ENCODE measurements at regions not wholly inside any gene's neighbourhood (a gene's known extent, or its start where the extent isn't known, plus 50 kb on each side); places are given as distances from the start of the nearest gene placed in this dataset.
"Not testable (repeated sequence)": the region's sequence is repeated elsewhere in the genome, so short reads cannot be mapped to it uniquely, and the experiment has no call there.

GRCh38 chr5:84885485-84886258 lies 501.0 kb upstream of the EDIL3 start:
- peak in 1 of 2 donors; percentile 49 for DNase-seq
- intact Hi-C loops (cut with DNase I), result no loop called here

GRCh38 chr5:84881737-84882136 lies 497.1 kb upstream of the EDIL3 start:
- 63 to 65% methylated on average over 4 of the region's 4 CpGs for WGBS, 2 donors
- intact Hi-C loops (cut with DNase I), result no loop called here
- no peak for ATAC-seq (ENCODE audit: low FRiP score)

More at GRCh38 chr5:84885485-84886258, 501.0 kb upstream of the EDIL3 start:
- Histone ChIP-seq H3K4me1 (ENCODE audit: control insufficient read depth in 1 of 2, insufficient read depth in 2 of 2, low read length in 2 of 2) (no peaks in the 10 kb centered on the region), H3K27ac (ENCODE audit: low read depth in 1 of 2, low read length in 2 of 2) (no peak overlapping the region), H3K36me3 (ENCODE audit: control insufficient read depth in 1 of 2, insufficient read depth in 2 of 2, low read length in 1 of 2) (no peaks in the 10 kb centered on the region), H3K27me3 (ENCODE audit: control insufficient read depth in 1 of 2, insufficient read depth in 2 of 2, low read length in 1 of 2) (no peaks in the 10 kb centered on the region), H3K9me3 (ENCODE audit: control insufficient read depth, low read length) (no peaks in the 10 kb centered on the region), H3K4me3 (ENCODE audit: low read length in 2 of 2) (no peak overlapping the region)
- ATAC-seq (ENCODE audit: low FRiP score), result no peak
- 4 to 8% methylated on average over 1 of the region's 1 CpG for whole genome bisulfite sequencing, 2 donors

GRCh38 chr5:84874196-84874595 lies 489.5 kb upstream of the EDIL3 start:
- DNase-seq, result no peak
- intact Hi-C loops (cut with DNase I), result no loop called here
- H3K27me3 ChIP-seq (ENCODE audit: control insufficient read depth in 1 of 2, insufficient read depth in 2 of 2, low read length in 1 of 2), result no peaks in the 10 kb centered on the region
- no peak overlapping the region for H3K4me3 ChIP-seq (ENCODE audit: low read length in 2 of 2)
- no peaks in the 10 kb centered on the region for H3K36me3 ChIP-seq (ENCODE audit: control insufficient read depth in 1 of 2, insufficient read depth in 2 of 2, low read length in 1 of 2)
- no peak overlapping the region for H3K27ac ChIP-seq (ENCODE audit: low read depth in 1 of 2, low read length in 2 of 2)
- no peaks in the 10 kb centered on the region for H3K4me1 ChIP-seq (ENCODE audit: control insufficient read depth in 1 of 2, insufficient read depth in 2 of 2, low read length in 2 of 2)
- no peak for ATAC-seq (ENCODE audit: low FRiP score)
- H3K9me3 ChIP-seq (ENCODE audit: control insufficient read depth, low read length), result no peaks in the 10 kb centered on the region

More at GRCh38 chr5:84881737-84882136, 497.1 kb upstream of the EDIL3 start:
- no peak overlapping the region for H3K4me3 ChIP-seq (ENCODE audit: low read length in 2 of 2)
- no peaks in the 10 kb centered on the region for H3K36me3 ChIP-seq (ENCODE audit: control insufficient read depth in 1 of 2, insufficient read depth in 2 of 2, low read length in 1 of 2)
- H3K9me3 ChIP-seq (ENCODE audit: control insufficient read depth, low read length), result no peaks in the 10 kb centered on the region
- DNase-seq, result no peak
- no peaks in the 10 kb centered on the region for H3K4me1 ChIP-seq (ENCODE audit: control insufficient read depth in 1 of 2, insufficient read depth in 2 of 2, low read length in 2 of 2)
- H3K27me3 ChIP-seq (ENCODE audit: control insufficient read depth in 1 of 2, insufficient read depth in 2 of 2, low read length in 1 of 2), result no peaks in the 10 kb centered on the region
- no peak overlapping the region for H3K27ac ChIP-seq (ENCODE audit: low read depth in 1 of 2, low read length in 2 of 2)

GRCh38 chr5:84872768-84873167 lies 488.1 kb upstream of the EDIL3 start:
- intact Hi-C loops (cut with DNase I), result no loop called here
- no peaks in the 10 kb centered on the region for H3K4me1 ChIP-seq (ENCODE audit: control insufficient read depth in 1 of 2, insufficient read depth in 2 of 2, low read length in 2 of 2)
- ATAC-seq (ENCODE audit: low FRiP score), result no peak
- no peak overlapping the region for H3K4me3 ChIP-seq (ENCODE audit: low read length in 2 of 2)
- DNase-seq, result no peak
- H3K27me3 ChIP-seq (ENCODE audit: control insufficient read depth in 1 of 2, insufficient read depth in 2 of 2, low read length in 1 of 2), result no peaks in the 10 kb centered on the region
- WGBS, 2 donors, result 62 to 77% methylated on average over 3 of the region's 3 CpGs
- H3K36me3 ChIP-seq (ENCODE audit: control insufficient read depth in 1 of 2, insufficient read depth in 2 of 2, low read length in 1 of 2), result no peaks in the 10 kb centered on the region
- no peaks in the 10 kb centered on the region for H3K9me3 ChIP-seq (ENCODE audit: control insufficient read depth, low read length)
- H3K27ac ChIP-seq (ENCODE audit: low read depth in 1 of 2, low read length in 2 of 2), result no peak overlapping the region

GRCh38 chr5:84870369-84870768 lies 485.7 kb upstream of the EDIL3 start:
- H3K4me3 ChIP-seq (ENCODE audit: low read length in 2 of 2), result no peak overlapping the region
- no peak overlapping the region for H3K27ac ChIP-seq (ENCODE audit: low read depth in 1 of 2, low read length in 2 of 2)
- no peaks in the 10 kb centered on the region for H3K27me3 ChIP-seq (ENCODE audit: control insufficient read depth in 1 of 2, insufficient read depth in 2 of 2, low read length in 1 of 2)
- DNase-seq (no peak), ATAC-seq (ENCODE audit: low FRiP score) (no peak)
- H3K9me3 ChIP-seq (ENCODE audit: control insufficient read depth, low read length), result no peaks in the 10 kb centered on the region
- 0 to 46% methylated on average over 1 of the region's 1 CpG for WGBS, 2 donors
- H3K36me3 ChIP-seq (ENCODE audit: control insufficient read depth in 1 of 2, insufficient read depth in 2 of 2, low read length in 1 of 2), result no peaks in the 10 kb centered on the region
- H3K4me1 ChIP-seq (ENCODE audit: control insufficient read depth in 1 of 2, insufficient read depth in 2 of 2, low read length in 2 of 2), result no peaks in the 10 kb centered on the region
- intact Hi-C loops (cut with DNase I), result no loop called here

GRCh38 chr5:84869675-84870074 lies 485.0 kb upstream of the EDIL3 start:
- WGBS, 2 donors, result 76 to 90% methylated on average over 8 of the region's 8 CpGs
- Histone ChIP-seq H3K36me3 (ENCODE audit: control insufficient read depth in 1 of 2, insufficient read depth in 2 of 2, low read length in 1 of 2) (no peaks in the 10 kb centered on the region), H3K9me3 (ENCODE audit: control insufficient read depth, low read length) (no peaks in the 10 kb centered on the region), H3K27me3 (ENCODE audit: control insufficient read depth in 1 of 2, insufficient read depth in 2 of 2, low read length in 1 of 2) (no peaks in the 10 kb centered on the region), H3K27ac (ENCODE audit: low read depth in 1 of 2, low read length in 2 of 2) (no peak overlapping the region), H3K4me1 (ENCODE audit: control insufficient read depth in 1 of 2, insufficient read depth in 2 of 2, low read length in 2 of 2) (no peaks in the 10 kb centered on the region), H3K4me3 (ENCODE audit: low read length in 2 of 2) (no peak overlapping the region)
- no peak for ATAC-seq (ENCODE audit: low FRiP score)
- DNase-seq, result no peak
- intact Hi-C loops (cut with DNase I), result no loop called here

GRCh38 chr5:84863936-84864335 lies 479.3 kb upstream of the EDIL3 start:
- not testable (repeated sequence) for DNase-seq

GRCh38 chr5:84863020-84863419 lies 478.3 kb upstream of the EDIL3 start:
- no peak overlapping the region for H3K27ac ChIP-seq (ENCODE audit: low read depth in 1 of 2, low read length in 2 of 2)
- H3K9me3 ChIP-seq (ENCODE audit: control insufficient read depth, low read length), result no peaks in the 10 kb centered on the region
- DNase-seq, result no peak
- H3K4me1 ChIP-seq (ENCODE audit: control insufficient read depth in 1 of 2, insufficient read depth in 2 of 2, low read length in 2 of 2), result no peaks in the 10 kb centered on the region
- H3K4me3 ChIP-seq (ENCODE audit: low read length in 2 of 2), result no peak overlapping the region
- intact Hi-C loops (cut with DNase I), result no loop called here
- H3K27me3 ChIP-seq (ENCODE audit: control insufficient read depth in 1 of 2, insufficient read depth in 2 of 2, low read length in 1 of 2), result no peaks in the 10 kb centered on the region
- H3K36me3 ChIP-seq (ENCODE audit: control insufficient read depth in 1 of 2, insufficient read depth in 2 of 2, low read length in 1 of 2), result no peaks in the 10 kb centered on the region
- no peak for ATAC-seq (ENCODE audit: low FRiP score)
- WGBS, 2 donors, result 33 to 49% methylated on average over 1 of the region's 1 CpG

More at GRCh38 chr5:84863936-84864335, 479.3 kb upstream of the EDIL3 start:
- H3K36me3 ChIP-seq (ENCODE audit: control insufficient read depth in 1 of 2, insufficient read depth in 2 of 2, low read length in 1 of 2); H3K27ac ChIP-seq (ENCODE audit: low read depth in 1 of 2, low read length in 2 of 2); H3K9me3 ChIP-seq (ENCODE audit: control insufficient read depth, low read length); ATAC-seq (ENCODE audit: low FRiP score); H3K27me3 ChIP-seq (ENCODE audit: control insufficient read depth in 1 of 2, insufficient read depth in 2 of 2, low read length in 1 of 2); intact Hi-C loops (cut with DNase I); H3K4me1 ChIP-seq (ENCODE audit: control insufficient read depth in 1 of 2, insufficient read depth in 2 of 2, low read length in 2 of 2); H3K4me3 ChIP-seq (ENCODE audit: low read length in 2 of 2): not testable (repeated sequence)
- WGBS, 2 donors, result 93 to 96% methylated on average over 19 of the region's 19 CpGs

GRCh38 chr5:84862132-84862531 lies 477.5 kb upstream of the EDIL3 start:
- Histone ChIP-seq H3K36me3 (ENCODE audit: control insufficient read depth in 1 of 2, insufficient read depth in 2 of 2, low read length in 1 of 2) (no peaks in the 10 kb centered on the region), H3K27me3 (ENCODE audit: control insufficient read depth in 1 of 2, insufficient read depth in 2 of 2, low read length in 1 of 2) (no peaks in the 10 kb centered on the region), H3K4me3 (ENCODE audit: low read length in 2 of 2) (no peak overlapping the region), H3K9me3 (ENCODE audit: control insufficient read depth, low read length) (no peaks in the 10 kb centered on the region), H3K4me1 (ENCODE audit: control insufficient read depth in 1 of 2, insufficient read depth in 2 of 2, low read length in 2 of 2) (no peaks in the 10 kb centered on the region), H3K27ac (ENCODE audit: low read depth in 1 of 2, low read length in 2 of 2) (no peak overlapping the region)
- 81 to 85% methylated on average over 7 of the region's 7 CpGs for WGBS, 2 donors
- ATAC-seq (ENCODE audit: low FRiP score) (no peak), DNase-seq (no peak)
- intact Hi-C loops (cut with DNase I), result no loop called here

All from aorta (tissue), 5 donors.